Right lobe of liver (tissue), 6 donors: ENCODE measurements at regions not wholly inside any gene's neighbourhood (a gene's known extent, or its start where the extent isn't known, plus 50 kb on each side); places are given as distances from the start of the nearest gene placed in this dataset.

Experiments used
- ATAC-seq, 4 donors: fragments of 200-7000 bp; cut with Tn5 transposase; one replicate each; pipeline ENCODE4 v1.9.1; 2020; ENCODE audit warnings: mild to moderate bottlenecking in 4 of 4, moderate library complexity in 4 of 4
- DNase-seq, 3 donors: peaks; one replicate each; pipeline ENCODE4 v3.0.0-alpha.2; 2020
- H3K27ac ChIP-seq, 3 donors: fragments of 200-600 bp; one replicate each; pipeline ENCODE4 v1.8.0; 2022
- H3K27me3 ChIP-seq, 2 donors: fragments of 200-600 bp; one replicate each; pipeline ENCODE4 v1.8.0; 2022
- H3K36me3 ChIP-seq, 4 donors: fragments of 200-600 bp; sonication (generic) in 1 of 4; one replicate each; pipeline versions ENCODE4 v1.5.1 to v1.8.0; 2017 to 2022; ENCODE audit warnings: control low read depth in 1 of 4
- H3K4me1 ChIP-seq, 4 donors: fragments of 200-600 bp; sonication (generic) in 1 of 4; one replicate each; pipeline versions ENCODE4 v1.5.1 to v1.8.0; 2017 to 2022; ENCODE audit warnings: control low read depth in 1 of 4
- H3K4me3 ChIP-seq, 3 donors: fragments of 200-600 bp; one replicate each; pipeline ENCODE4 v1.8.0; 2022
- H3K9me3 ChIP-seq, 4 donors: fragments of 200-600 bp; sonication (generic) in 1 of 4; one replicate each; pipeline versions ENCODE4 v1.5.1 to v1.8.0; 2017 to 2022; ENCODE audit warnings: control low read depth in 1 of 4
- CTCF ChIP-seq, 4 donors: fragments of 200-600 bp in 3 of 4; fragments of 450-650 bp in 1 of 4; IDR thresholded peaks; one replicate each; pipeline versions ENCODE4 v1.5.1 to v1.8.0; 2016 to 2022; ENCODE audit warnings: antibody characterized with exemption in 4 of 4, mild to moderate bottlenecking in 2 of 4
- POLR2A ChIP-seq: fragments of 450-650 bp; IDR thresholded peaks from one replicate; pipeline ENCODE4 v1.6.1; 2017; ENCODE audit warnings: antibody characterized with exemption, mild to moderate bottlenecking
- WGBS: methylation state at CpG from one replicate; pipeline ENCODE4 v1.1.6; 2018; ENCODE audit warnings: low coverage, low lambda C conversion rate; ENCODE audit not compliant: insufficient coverage; ENCODE audit errors: missing lambda C conversion rate; 5-methylcytosine and 5-hydroxymethylcytosine counted together
- intact Hi-C, 2 donors: fragments of 100-400 bp; cut with DNase I; formaldehyde crosslinking; loops; one replicate each; pipeline versions ENCODE4 v1.11.2 to v1.14.1; 2022
- donor health status: DM: no; HTN: yes; CAD: no.
- donor health status: DM: no; HTN: no; CAD: no.
- donor health status: DM: no; HTN: no; CAD: no.
- donor health status: DM: no; HTN: yes; CAD: no.
- donor health status: DM: no; HTN: yes; CAD: no.

- WGBS = 44% methylated on average over 2 of the region's 2 CpGs
- H3K27ac ChIP-seq = no peak overlapping the region
- H3K9me3 ChIP-seq = no peaks in the 10 kb centered on the region
- ATAC-seq (no peak), DNase-seq (no peak)
- no peaks in the 10 kb centered on the region for H3K27me3 ChIP-seq
- intact Hi-C loops = no loop called here
- H3K4me1 ChIP-seq = no peaks in the 10 kb centered on the region
- no peak overlapping the region for H3K4me3 ChIP-seq
- H3K36me3 ChIP-seq = no peaks in the 10 kb centered on the region
- no peak for TF ChIP-seq CTCF (IDR thresholded peaks at IDR 0.05)
These were observed 176.6 kb upstream of the PDGFD start for GRCh38 chr11:104340590-104340989.

DNA sequence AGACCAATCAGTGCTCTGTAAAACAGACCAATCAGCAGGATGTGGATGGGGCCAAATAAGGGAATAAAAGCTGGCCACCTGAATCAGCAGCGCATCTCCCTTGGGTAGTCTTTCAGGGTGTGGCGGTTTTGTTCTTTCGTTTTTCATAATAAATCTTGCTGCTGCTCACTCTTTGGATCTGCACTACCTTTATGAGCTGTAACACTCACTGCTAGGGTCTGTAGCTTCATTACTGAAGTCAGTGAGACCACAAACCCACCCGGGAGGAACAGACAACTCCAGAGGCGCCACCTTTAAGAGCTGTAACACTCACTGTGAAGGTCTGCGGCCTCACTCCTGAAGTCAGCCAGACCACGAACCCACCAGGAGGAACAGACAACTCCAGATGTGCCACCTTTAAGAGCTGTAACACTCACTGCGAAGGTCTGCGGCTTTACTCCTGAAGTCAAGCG is 175.5 kb upstream of the PDGFD start:
- Histone ChIP-seq H3K9me3 (no peaks in the 10 kb centered on the region), H3K4me1 (no peaks in the 10 kb centered on the region), H3K27me3 (no peaks in the 10 kb centered on the region), H3K27ac (no peak overlapping the region), H3K4me3 (no peak overlapping the region), H3K36me3 (no peaks in the 10 kb centered on the region)
- ATAC-seq = no peak
- no peak for DNase-seq
- WGBS = 63% methylated on average over 9 of the region's 10 CpGs
- TF ChIP-seq POLR2A = no peak
- TF ChIP-seq CTCF (IDR thresholded peaks at IDR 0.05) = no peak
- intact Hi-C loops = no loop called here

- intact Hi-C loops = no loop called here
- H3K36me3 ChIP-seq = no peaks in the 10 kb centered on the region
- 67% methylated on average over 1 of the region's 1 CpG for WGBS
These were observed 174.2 kb upstream of the PDGFD start for GRCh38 chr11:104338186-104338585.

DNA sequence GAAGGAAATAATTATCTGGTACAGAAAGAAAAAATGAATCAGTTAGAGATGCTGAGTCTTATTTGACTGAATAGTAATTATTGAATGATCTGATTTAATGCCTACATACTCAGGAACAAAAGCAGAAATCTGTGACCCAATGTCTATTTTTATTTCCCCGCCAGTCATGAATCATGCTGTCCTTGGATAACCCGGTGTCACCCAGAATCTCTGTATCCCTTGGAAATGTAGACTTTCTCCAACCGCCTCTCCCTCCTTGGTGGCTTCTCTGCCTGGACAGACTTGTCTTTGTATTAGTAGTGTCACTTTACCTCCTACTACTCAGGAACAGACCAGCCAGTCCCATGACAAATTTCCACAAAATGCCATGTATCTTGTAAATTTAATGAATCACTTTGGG is 173.3 kb upstream of the PDGFD start:
- ATAC-seq = no peak
- intact Hi-C loops = no loop called here
- no peaks in the 10 kb centered on the region for H3K27me3 ChIP-seq
- no peak overlapping the region for H3K4me3 ChIP-seq
- H3K4me1 ChIP-seq = no peaks in the 10 kb centered on the region
- 96% methylated on average over 3 of the region's 3 CpGs for WGBS
- DNase-seq = no peak
- no peak overlapping the region for H3K27ac ChIP-seq
- TF ChIP-seq CTCF (IDR thresholded peaks at IDR 0.05) (no peak), POLR2A (no peak)
- no peaks in the 10 kb centered on the region for H3K9me3 ChIP-seq
- H3K36me3 ChIP-seq = no peaks in the 10 kb centered on the region

More at GRCh38 chr11:104338186-104338585, 174.2 kb upstream of the PDGFD start:
- no peaks in the 10 kb centered on the region for H3K9me3 ChIP-seq
- H3K4me1 ChIP-seq = no peaks in the 10 kb centered on the region
- H3K27ac ChIP-seq = no peak overlapping the region
- no peak for TF ChIP-seq CTCF (IDR thresholded peaks at IDR 0.05)
- ATAC-seq (no peak), DNase-seq (no peak)
- H3K27me3 ChIP-seq = no peaks in the 10 kb centered on the region
- H3K4me3 ChIP-seq = no peak overlapping the region

DNA sequence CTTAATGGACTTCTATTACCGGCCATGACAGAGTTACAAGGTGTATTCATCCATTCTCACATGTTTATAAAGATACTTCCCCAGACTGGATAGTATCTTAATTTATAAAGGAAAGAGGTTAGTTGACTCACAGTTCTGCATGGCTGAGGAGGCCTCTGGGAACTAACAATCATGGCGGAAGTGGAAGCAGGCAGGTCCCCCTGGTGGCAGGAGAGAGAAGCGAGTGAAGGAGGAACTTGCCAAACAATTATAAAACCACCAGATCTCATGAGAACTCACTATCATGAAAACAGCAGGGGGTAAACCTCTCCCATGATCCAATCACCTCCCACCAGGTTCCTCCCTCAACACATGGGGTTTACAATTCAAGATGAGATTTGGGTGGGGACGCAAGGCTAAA is 170.0 kb upstream of the PDGFD start:
- DNase-seq (no peak), ATAC-seq (no peak)
- Histone ChIP-seq H3K27me3 (peaks cover 0 to 4% of the 10 kb centered on the region in 2 donors), H3K36me3 (no peaks in the 10 kb centered on the region), H3K9me3 (no peaks in the 10 kb centered on the region), H3K4me3 (no peak overlapping the region), H3K27ac (no peak overlapping the region), H3K4me1 (no peaks in the 10 kb centered on the region)
- intact Hi-C loops = no loop called here
- 56% methylated on average over 4 of the region's 4 CpGs for WGBS
- TF ChIP-seq POLR2A (no peak), CTCF (IDR thresholded peaks at IDR 0.05) (no peak)
